ENCODE measurements at regions not wholly inside any gene's neighbourhood (a gene's known extent, or its start where the extent isn't known, plus 50 kb on each side); places are given as distances from the start of the nearest gene placed in this dataset.

DNA sequence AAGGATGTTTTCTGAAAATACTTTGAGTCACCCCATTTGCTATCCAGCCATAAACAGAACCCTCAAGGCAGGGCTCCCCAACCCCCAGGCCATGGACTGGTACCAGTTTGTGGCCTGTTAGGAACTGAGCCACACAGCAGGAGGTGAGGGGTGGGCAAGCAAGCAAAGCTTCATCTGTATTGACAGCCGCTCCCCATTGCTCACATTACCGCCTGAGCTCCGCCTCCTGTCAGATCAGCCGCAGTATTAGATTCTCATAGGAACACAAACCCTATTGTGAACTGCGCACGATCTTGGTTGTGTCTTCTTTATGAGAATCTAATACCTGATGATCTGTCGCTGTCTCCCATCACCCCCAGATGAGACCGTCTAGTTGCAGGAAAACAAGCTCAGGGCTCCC, 543.8 kb downstream of the CBLN4 start:
- TF ChIP-seq EZH2 (IDR thresholded peaks at IDR 0.05; ENCODE audit: borderline replicate concordance) = no peak
- TF ChIP-seq, protein P1, sequence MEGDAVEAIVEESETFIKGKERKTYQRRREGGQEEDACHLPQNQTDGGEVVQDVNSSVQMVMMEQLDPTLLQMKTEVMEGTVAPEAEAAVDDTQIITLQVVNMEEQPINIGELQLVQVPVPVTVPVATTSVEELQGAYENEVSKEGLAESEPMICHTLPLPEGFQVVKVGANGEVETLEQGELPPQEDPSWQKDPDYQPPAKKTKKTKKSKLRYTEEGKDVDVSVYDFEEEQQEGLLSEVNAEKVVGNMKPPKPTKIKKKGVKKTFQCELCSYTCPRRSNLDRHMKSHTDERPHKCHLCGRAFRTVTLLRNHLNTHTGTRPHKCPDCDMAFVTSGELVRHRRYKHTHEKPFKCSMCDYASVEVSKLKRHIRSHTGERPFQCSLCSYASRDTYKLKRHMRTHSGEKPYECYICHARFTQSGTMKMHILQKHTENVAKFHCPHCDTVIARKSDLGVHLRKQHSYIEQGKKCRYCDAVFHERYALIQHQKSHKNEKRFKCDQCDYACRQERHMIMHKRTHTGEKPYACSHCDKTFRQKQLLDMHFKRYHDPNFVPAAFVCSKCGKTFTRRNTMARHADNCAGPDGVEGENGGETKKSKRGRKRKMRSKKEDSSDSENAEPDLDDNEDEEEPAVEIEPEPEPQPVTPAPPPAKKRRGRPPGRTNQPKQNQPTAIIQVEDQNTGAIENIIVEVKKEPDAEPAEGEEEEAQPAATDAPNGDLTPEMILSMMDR (IDR thresholded peaks at IDR 0.05; ENCODE audit: poor library complexity) = no peak
